Right forelimb (tissue), 1 donor: ENCODE measurements at regions not wholly inside any gene's neighbourhood (a gene's known extent, or its start where the extent isn't known, plus 50 kb on each side); places are given as distances from the start of the nearest gene placed in this dataset.
"Not testable (repeated sequence)": the region's sequence is repeated elsewhere in the genome, so short reads cannot be mapped to it uniquely, and the experiment has no call there.

Source experiments
- DNase-seq: peaks from one replicate; pipeline ENCODE4 v3.0.0-alpha.2; 2018

GRCh38 chr3:32042867-32043266 is 61.3 kb downstream of the ZNF860 start:
- not testable (repeated sequence) for DNase-seq

- peak; percentile 48 for DNase-seq
Observed at GRCh38 chr3:32045091-32045915, 61.1 kb upstream of the GPD1L start.

GRCh38 chr3:32046102-32046501 is 60.3 kb upstream of the GPD1L start:
- no peak for DNase-seq

- no peak for DNase-seq
Observed at GRCh38 chr3:32048487-32049182, 57.8 kb upstream of the GPD1L start.

- DNase-seq: no peak
Observed at GRCh38 chr3:32049916-32050315, 56.5 kb upstream of the GPD1L start.

- not testable (repeated sequence) for DNase-seq
Observed at GRCh38 chr3:32052230-32052629, 54.2 kb upstream of the GPD1L start.

GRCh38 chr3:32052851-32053250 is 53.6 kb upstream of the GPD1L start:
- not testable (repeated sequence) for DNase-seq

- DNase-seq: no peak
Observed at GRCh38 chr3:32056559-32057290, 49.7 kb upstream of the GPD1L start.
